ENCODE measurements at regions not wholly inside any gene's neighbourhood (a gene's known extent, or its start where the extent isn't known, plus 50 kb on each side); places are given as distances from the start of the nearest gene placed in this dataset.

DNA sequence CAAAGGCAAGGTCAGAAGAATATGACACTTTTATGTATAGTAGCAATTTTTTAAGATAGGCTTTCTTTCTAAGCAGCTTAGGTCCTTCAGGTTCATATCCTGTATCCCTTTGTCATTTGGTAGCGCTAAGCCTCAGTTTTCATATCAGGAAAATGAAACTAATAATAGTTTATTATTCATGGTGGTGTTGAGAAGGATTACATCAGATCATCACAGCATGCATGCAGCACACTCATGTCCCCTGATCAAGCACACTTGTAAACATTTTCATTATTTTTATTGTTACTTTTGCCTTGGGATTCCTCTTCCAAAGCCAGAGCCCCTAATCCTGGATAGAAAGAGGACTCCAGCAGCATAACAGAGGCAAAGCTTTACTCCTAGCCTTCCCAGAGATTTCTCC, 70.2 kb upstream of the ADGRF1 start:
- no peak for DNase-seq

DNA sequence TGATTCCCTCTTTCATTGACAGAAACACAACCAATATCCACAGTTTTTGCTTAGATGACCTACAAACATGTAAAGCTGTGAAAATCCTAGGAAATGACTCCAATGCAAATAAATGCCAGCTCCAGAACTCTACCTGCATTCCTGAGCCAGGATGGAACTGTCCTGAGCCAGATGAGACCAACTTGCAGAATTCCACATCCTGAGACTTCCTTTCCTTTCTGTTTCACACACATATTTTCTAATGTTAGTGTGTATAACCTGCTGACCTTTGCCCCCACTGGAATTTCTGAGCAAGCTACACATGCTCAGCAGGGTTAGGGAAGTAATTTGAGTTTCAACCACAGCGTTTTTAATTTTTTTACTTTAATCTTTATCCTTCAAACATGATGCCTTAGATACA, 69.6 kb upstream of the ADGRF1 start:
- DNase-seq = no peak

DNA sequence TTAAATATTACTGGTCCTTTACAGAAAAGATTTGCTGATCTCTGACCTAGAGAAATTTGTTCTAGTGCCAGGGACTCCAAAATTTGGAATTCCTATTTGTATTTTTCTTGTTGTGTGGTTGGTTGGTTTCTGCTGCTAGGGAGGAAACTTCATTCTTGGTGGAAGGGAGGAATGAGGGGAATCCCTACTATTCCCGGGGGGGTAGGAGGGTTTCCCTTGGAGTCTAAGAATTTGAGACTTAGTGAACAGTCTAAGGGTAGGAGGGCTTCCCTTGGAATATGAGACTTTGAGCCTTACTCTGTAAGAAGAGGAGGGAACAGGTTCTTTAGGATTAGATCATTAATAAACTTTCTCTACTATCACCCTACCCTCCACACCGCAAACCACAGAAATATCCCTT, 67.1 kb upstream of the ADGRF1 start:
- no peak for DNase-seq

DNA sequence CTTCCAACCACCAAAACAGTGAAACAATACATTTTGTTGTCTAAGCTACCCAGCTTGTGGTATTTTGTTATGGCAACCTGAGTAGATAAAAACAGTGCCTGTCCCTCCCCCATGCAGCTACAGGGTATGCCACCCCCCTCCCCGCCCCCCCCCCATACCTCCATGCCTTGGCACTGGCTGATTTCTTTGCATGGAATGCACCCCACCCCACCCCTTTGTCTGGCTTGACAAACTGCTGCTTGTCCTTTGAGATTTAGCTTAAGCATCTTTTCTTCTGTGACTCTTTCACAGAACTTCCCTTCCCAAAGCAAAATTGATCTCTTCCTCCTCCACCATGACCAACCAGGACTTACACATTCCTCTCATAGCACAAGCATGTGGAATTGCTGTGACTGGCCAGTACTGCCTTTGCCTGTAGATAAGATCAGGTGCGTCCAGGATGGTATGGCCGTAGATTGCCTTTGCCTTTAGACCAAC, 64.6 kb upstream of the ADGRF1 start:
- DNase-seq = no peak

DNA sequence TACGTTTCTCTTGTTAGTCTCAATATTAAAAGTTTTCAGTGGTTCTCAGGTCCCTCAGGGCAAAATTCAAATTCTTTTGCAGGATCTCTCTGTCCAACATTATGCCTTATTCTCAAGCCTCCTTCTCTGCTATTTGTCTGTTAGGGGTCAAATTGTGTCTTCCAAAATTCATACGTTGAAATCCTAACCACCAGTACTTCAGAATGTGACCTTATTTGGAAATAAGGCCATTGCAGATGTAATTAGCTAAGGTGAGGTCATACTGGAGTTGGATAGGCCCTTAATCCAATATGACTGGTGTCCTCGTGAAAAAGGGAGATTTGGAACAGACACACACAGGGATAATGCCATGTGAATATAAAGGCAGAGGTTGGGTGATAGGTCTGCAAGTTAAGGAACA, 64.1 kb upstream of the ADGRF1 start:
- no peak for DNase-seq

DNA sequence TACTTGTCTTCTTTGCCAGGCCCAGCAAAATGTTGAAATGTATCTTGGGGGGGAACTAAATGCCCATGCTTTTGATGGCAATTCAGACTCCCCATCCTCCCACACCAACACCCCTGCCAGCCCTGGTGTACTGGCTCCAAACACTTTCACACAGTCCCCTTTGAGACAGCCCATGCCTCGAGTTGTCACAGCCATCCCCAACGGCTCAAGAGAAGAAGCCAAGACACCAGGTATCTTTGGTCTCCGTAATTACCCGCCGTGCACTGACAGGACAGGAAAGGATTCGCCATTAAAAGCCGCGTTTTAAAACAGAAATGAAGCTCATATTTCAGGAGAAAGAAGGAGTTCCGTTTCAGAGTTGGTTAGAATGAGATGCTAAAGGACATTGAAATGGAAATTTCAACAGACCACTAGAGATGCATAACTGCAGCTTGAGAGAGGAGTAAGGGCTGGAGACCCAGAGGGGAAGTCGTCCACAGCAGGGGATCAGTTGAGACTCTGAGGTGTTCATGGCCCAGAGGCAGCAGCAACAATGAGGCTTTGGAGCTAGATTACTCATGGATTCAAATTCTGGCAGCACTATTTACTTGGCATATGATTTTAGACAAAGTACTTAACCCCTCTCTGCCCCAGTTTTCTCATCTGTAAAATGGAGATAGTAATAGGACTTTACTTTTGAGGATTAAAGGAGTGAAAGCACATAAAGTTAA, 63.5 kb upstream of the ADGRF1 start:
- DNase-seq = no peak

DNA sequence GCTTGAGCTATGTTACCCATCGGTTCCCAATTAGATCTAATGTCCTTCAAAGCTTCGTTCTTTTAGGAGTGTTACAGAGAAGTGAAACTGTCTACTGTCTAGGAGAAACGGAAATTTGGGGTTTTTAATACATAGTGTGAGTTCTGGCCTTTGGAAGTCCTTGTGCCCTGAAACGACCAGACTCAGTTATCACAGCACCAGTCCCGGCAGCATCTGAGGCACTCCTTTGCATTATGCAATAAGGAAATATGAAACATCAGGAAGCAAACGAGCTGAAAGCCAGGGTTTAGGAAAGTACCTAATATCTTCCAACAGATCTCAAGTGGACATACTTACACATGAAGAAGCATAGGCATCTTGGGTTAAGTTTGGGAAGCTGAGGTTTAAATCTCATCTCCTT, 61.8 kb upstream of the ADGRF1 start:
- DNase-seq = no peak

DNA sequence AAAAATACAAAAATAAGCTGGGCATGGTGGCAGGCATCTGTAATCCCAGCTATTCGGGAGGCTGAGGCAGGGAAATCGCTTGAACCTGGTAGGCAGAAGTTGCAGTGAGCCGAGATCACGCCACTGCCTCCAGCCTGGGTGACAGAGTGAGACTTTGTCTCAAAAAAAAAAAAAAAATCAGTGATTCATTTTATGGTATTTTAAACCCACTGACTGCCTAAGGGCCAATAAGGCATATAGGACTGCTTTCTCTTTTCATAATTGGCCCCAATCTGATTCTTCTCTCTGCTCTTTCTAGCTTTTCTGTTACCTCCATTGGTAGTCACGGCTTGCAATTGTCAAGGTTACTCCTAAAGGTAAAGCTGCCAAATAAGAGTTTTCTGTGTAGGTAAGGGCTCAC, 60.2 kb upstream of the ADGRF1 start:
- no peak for DNase-seq

DNA sequence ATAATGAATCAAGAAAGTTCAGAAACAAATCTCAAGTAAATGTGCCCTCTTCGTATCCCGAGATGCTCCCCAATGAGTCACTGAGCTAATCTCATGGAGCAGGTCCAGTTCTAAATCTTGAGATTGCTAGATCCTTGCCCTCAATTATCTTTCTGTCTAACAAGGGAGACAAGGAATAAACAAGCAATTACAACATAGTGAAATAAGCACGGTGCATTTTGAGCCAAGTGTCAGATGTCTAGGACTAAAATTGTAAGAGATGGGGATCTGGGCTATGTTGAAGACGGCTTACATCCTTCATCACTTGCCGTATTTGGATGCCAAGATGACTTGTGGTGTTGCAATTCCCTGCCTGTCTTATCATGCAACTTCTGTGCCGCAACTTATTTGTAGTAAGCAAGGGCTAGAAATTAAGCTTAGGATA, 56.5 kb upstream of the ADGRF1 start:
- DNase-seq = no peak

DNA sequence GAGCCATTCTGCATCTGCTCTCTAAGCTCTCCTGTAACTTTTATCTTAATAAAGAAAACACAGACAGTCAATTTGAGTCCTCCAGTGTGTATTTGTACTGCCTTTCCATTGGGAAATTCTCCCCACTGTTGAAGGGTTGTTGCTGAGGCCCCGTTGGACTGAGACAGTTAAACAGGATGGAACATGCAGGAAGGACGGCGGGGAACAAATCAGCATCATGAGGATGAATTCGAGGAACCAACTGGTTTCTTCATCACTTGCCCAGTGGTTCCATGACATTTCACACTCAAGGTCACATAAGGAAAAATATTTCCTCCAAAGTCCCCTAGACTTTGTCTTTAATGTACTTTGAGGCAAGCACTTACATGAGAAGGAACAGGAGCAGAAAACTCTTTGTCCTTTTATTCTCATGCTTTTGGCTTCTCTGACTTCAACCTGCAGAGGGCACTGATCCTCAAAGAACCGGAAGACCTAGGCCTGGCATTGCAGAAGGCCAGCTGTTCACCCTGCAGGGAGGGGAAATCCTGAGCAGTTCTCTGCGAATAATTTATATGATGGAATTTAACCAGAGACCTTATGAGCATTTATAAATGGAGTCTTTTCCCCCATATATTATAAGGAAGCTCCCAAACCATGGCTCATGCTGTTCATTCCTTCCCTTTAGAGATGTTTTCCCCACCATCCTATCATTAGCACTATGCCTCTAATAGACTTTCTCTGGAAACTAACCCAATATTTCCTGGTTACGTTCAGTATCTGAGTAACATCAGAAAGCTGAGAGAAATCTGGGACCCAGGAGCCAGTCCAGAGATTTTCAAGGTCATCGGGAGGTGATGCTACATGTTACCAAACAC, 55.2 kb upstream of the ADGRF1 start:
- peak; percentile 26 for DNase-seq

DNA sequence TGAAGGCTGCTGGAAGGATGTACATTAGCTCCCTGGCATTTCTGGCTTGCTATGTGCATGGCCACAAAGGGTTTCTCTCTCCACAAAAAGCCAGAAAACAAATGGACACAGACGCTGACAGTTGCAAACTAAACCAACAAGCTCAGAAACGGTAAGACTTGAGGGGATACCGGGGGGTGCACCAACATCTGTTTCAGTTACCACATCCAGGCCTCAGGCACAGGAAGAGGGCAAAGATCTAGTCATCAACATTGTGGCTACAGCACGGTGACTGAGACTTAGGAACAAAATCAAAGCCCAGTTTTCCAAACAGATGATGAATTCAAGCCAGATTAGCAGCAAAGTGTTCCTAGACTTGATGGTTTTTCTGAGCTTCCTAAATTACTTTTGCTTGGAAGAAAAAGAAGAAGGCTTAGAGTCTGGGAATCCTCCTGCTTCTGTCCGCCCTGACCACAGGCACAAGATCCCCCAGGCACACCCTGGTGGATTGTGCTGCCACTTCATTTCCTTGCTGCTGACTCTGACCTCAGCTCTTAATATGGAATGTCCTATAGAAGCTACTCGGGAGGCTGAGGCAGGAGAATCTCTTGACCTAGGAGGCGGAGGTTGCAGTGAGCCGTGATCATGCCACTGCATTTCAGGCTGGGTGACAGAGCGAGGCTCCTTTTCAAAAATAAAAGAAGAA, 54.2 kb upstream of the ADGRF1 start:
- DNase-seq = no peak

DNA sequence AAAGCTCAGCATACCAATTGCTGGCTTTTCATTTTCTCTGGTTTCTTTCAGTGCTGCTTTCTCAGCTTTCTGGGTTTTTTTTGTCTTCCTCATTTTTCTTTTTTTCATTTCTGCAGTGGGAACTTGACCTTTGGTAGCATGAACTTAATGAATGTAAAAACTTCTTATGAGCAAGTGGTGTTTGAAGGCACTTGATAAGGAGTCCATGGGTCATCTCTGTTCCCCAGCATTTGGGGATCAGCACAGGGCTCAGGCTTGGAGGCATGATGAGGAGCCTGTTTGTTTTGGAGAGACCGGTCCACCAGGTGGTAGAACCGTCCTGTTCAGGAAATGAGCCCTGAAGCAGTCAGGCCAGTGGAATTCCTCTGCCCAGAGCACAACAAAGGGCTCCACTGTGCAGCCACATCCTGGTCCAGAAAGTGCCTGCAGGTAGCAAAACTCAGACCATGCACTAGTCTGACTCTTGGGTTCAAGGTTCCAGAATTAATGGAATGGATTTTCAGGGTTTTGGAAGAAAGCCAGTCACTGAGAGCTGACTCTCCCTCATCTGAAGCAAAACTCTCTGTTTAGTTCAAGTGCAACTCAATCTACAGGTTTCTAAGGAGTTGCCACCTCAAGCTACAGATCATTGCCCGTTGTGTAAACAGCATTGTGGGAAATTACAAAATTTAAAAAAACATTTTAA, 52.3 kb upstream of the ADGRF1 start:
- DNase-seq = no peak

DNA sequence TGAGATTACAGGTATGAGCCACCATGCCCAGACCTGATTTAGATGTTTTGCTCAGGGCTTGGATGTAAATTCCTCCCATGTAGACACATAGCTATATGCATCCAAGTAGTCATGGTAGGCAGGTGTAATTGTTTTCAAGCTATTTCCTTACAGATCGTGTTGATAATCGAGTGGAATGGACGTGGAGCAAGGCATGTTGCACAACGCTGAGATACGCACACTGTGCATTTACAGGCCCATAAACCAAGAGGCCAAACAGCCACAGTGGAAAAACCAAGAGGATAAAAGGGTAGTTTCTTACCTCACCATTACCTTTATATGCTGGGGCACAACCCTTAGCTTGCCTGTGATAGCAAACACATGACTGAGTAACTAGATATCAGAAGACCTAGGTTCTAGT, 51.0 kb upstream of the ADGRF1 start:
- no peak for DNase-seq

DNA sequence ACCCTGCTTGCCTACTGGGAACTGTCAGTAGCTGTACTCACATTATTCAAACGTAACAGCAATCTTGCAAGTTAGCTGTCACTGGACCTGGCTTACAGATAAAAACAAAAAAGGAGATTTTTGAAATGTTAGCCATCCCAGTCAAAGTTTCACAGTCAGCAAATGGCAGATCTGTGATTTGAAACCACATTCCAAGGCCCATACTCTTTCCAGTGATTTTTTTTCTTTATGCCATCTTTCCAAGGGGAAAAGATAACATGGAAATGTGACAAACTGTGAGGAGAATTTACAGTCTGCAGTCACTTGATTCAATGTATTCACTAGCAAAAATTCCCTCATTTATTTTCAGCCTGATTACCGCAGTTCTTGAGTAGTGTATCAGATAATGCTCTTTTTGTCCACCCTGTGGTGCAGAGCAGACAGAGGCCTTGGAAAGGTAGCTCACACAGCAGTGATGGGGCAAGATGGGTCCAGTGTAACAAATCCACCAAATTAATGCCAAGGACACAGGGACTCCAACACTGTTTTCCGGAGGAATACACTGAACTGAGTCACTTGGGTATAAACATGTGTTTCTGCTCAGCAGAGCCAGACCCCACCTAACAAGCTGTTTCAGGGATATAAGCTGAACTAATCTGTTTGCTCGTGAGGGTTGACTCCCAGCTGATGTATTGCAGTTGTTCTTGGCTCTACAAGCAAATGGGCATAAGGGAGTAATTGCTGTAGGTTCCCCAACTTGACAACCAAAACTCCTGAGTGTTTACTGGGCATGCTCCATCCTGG, 49.9 kb upstream of the ADGRF1 start:
- DNase-seq = no peak

Measured in DMS79 (cell line).